Choroid plexus epithelial cell (primary cell): ENCODE measurements at regions not wholly inside any gene's neighbourhood (a gene's known extent, or its start where the extent isn't known, plus 50 kb on each side); places are given as distances from the start of the nearest gene placed in this dataset.

ENCODE experiments used
- DNase-seq: peaks from one replicate; pipeline ENCODE4 v3.0.0-alpha.2; 2010; ENCODE audit warnings: low read depth
- H3K4me3 ChIP-seq: 2 replicates; pipeline ENCODE4 v1.5.1; 2011; ENCODE audit warnings: low read depth, mild to moderate bottlenecking, control low read depth, low read length, moderate library complexity
- CTCF ChIP-seq: conservative IDR thresholded peaks from 2 replicates; pipeline ENCODE4 v1.5.1; 2011; ENCODE audit warnings: low read depth, mild to moderate bottlenecking, control low read depth, inconsistent platforms, low read length, moderate library complexity

GRCh38 chrX:30992381-30992904 is 79.4 kb downstream of the FTHL17 start:
- no peak for TF ChIP-seq CTCF
- H3K4me3 ChIP-seq: no peak overlapping the region
- DNase-seq: peak; percentile 8

- no peak for DNase-seq
- TF ChIP-seq CTCF: no peak
- H3K4me3 ChIP-seq: no peak overlapping the region
Measured at GRCh38 chrX:30990361-30990760, 81.5 kb downstream of the FTHL17 start.

- no peak for DNase-seq
- no peak for TF ChIP-seq CTCF
- no peak overlapping the region for H3K4me3 ChIP-seq
Measured at GRCh38 chrX:30982467-30982866, 89.4 kb downstream of the FTHL17 start.

- TF ChIP-seq CTCF: no peak
- no peak overlapping the region for H3K4me3 ChIP-seq
- DNase-seq: no peak
Measured at GRCh38 chrX:30981968-30982367, 89.9 kb downstream of the FTHL17 start.

GRCh38 chrX:30979271-30979670 is 90.2 kb upstream of the TAB3 start:
- TF ChIP-seq CTCF: no peak
- DNase-seq: no peak

DNA sequence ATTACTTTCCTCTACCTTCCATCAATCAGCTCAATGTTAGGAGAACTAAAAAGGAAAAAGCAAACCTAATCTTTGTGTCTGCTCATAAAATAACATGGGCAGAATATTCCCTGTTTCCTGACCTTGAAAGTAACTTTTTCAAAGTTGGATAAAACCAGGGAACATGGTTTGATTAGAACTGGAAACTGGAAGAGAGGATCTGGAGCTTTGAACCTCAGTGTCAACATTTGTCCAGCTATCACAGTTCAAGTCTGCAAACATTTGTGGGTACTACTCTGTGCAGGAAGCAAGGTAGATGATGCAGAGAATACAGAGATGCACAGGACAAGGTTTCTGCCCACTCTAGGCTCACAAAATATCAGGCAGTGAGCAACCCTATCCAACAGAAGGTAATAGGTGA is 86.4 kb upstream of the TAB3 start:
- H3K4me3 ChIP-seq: no peak overlapping the region
- no peak for TF ChIP-seq CTCF
- no peak for DNase-seq

More at GRCh38 chrX:30979271-30979670, 90.2 kb upstream of the TAB3 start:
- H3K4me3 ChIP-seq: no peak overlapping the region

GRCh38 chrX:30973784-30974427 is 84.9 kb upstream of the TAB3 start:
- no peak for TF ChIP-seq CTCF
- no peak for DNase-seq
- H3K4me3 ChIP-seq: no peak overlapping the region
